ENCODE measurements at regions not wholly inside any gene's neighbourhood (a gene's known extent, or its start where the extent isn't known, plus 50 kb on each side); places are given as distances from the start of the nearest gene placed in this dataset.

- no peaks in the 10 kb centered on the region for H3K4me1 ChIP-seq (ENCODE audit: control insufficient read depth in 1 of 2, insufficient read depth in 2 of 2, low read length in 2 of 2)
- no peak overlapping the region for H3K27ac ChIP-seq (ENCODE audit: low read depth in 1 of 2, low read length in 2 of 2)
- intact Hi-C loops (cut with DNase I) = no loop called here
- H3K4me3 ChIP-seq (ENCODE audit: low read length in 2 of 2) = no peak overlapping the region
- WGBS, 2 donors = 42 to 45% methylated on average over 5 of the region's 5 CpGs
- H3K36me3 ChIP-seq (ENCODE audit: control insufficient read depth in 1 of 2, insufficient read depth in 2 of 2, low read length in 1 of 2) = no peaks in the 10 kb centered on the region
- no peak for ATAC-seq (ENCODE audit: low FRiP score)
- peaks cover 0 to 3% of the 10 kb centered on the region in 2 donors for H3K27me3 ChIP-seq (ENCODE audit: control insufficient read depth in 1 of 2, insufficient read depth in 2 of 2, low read length in 1 of 2)
- DNase-seq = peak in 1 of 2 donors; percentile 63
- H3K9me3 ChIP-seq (ENCODE audit: control insufficient read depth, low read length) = peaks cover 3% of the 10 kb centered on the region
Measured at GRCh38 chr1:209398313-209398991, 185.1 kb upstream of the CAMK1G start.

DNA sequence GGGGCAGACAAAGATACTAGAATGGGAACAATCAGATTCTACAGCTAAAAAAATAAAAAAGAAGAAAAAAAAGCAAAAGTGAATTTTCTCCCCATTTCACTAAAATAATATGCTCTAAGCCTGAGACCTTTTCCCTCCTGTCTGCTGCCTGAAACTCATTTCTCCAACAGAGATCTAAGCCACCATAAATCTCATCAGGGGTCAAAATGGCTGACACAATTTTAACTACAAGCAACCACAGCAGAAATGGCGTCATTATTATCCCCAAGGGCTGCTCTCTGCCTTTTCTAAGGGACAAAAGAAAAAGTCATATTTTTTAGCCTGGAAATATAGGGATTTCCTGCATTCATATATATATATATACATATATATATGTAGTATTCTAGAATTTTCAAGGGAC is 183.7 kb upstream of the CAMK1G start:
- ATAC-seq (ENCODE audit: low FRiP score) (no peak), DNase-seq (no peak)
- 37 to 47% methylated on average over 1 of the region's 1 CpG for WGBS, 2 donors
- intact Hi-C loops (cut with DNase I) = no loop called here
- H3K4me1 ChIP-seq (ENCODE audit: control insufficient read depth in 1 of 2, insufficient read depth in 2 of 2, low read length in 2 of 2) = no peaks in the 10 kb centered on the region
- H3K27ac ChIP-seq (ENCODE audit: low read depth in 1 of 2, low read length in 2 of 2) = no peak overlapping the region
- H3K4me3 ChIP-seq (ENCODE audit: low read length in 2 of 2) = no peak overlapping the region
- H3K27me3 ChIP-seq (ENCODE audit: control insufficient read depth in 1 of 2, insufficient read depth in 2 of 2, low read length in 1 of 2) = peaks cover 0 to 3% of the 10 kb centered on the region in 2 donors
- H3K36me3 ChIP-seq (ENCODE audit: control insufficient read depth in 1 of 2, insufficient read depth in 2 of 2, low read length in 1 of 2) = no peaks in the 10 kb centered on the region
- peaks cover 3% of the 10 kb centered on the region for H3K9me3 ChIP-seq (ENCODE audit: control insufficient read depth, low read length)

- H3K27ac ChIP-seq (ENCODE audit: low read depth in 1 of 2, low read length in 2 of 2) = no peak overlapping the region
- intact Hi-C loops (cut with DNase I) = no loop called here
- 70% methylated on average over 7 of the region's 7 CpGs for WGBS, 2 donors
- DNase-seq (no peak), ATAC-seq (ENCODE audit: low FRiP score) (no peak)
- peaks cover 3% of the 10 kb centered on the region for H3K9me3 ChIP-seq (ENCODE audit: control insufficient read depth, low read length)
- H3K27me3 ChIP-seq (ENCODE audit: control insufficient read depth in 1 of 2, insufficient read depth in 2 of 2, low read length in 1 of 2) = peaks cover 0 to 3% of the 10 kb centered on the region in 2 donors
- no peak overlapping the region for H3K4me3 ChIP-seq (ENCODE audit: low read length in 2 of 2)
- no peaks in the 10 kb centered on the region for H3K36me3 ChIP-seq (ENCODE audit: control insufficient read depth in 1 of 2, insufficient read depth in 2 of 2, low read length in 1 of 2)
- H3K4me1 ChIP-seq (ENCODE audit: control insufficient read depth in 1 of 2, insufficient read depth in 2 of 2, low read length in 2 of 2) = no peaks in the 10 kb centered on the region
Measured at GRCh38 chr1:209400351-209401220, 182.9 kb upstream of the CAMK1G start.

DNA sequence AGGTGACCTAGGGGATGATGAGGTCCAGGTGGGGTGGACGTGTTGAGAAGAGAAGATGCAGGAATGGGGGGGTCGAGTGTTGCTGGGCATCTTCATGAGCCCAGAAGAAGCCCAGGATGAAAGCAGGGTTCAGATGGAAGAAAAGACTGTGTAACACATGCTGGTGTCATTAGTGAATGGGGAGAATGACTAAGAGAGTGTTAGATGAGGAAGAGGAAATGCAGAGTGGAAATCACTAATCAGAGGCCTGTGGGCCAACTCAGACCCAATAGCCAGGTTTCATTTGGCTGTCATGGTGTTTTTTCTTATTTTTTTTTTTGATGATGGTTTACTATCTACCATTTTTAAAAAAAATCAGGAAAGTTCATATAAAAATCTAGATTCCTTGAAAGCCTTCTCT is 180.8 kb upstream of the CAMK1G start:
- DNase-seq (no peak), ATAC-seq (ENCODE audit: low FRiP score) (no peak)
- Histone ChIP-seq H3K4me3 (ENCODE audit: low read length in 2 of 2) (no peak overlapping the region), H3K4me1 (ENCODE audit: control insufficient read depth in 1 of 2, insufficient read depth in 2 of 2, low read length in 2 of 2) (no peaks in the 10 kb centered on the region), H3K27me3 (ENCODE audit: control insufficient read depth in 1 of 2, insufficient read depth in 2 of 2, low read length in 1 of 2) (peaks cover 0 to 2% of the 10 kb centered on the region in 2 donors), H3K36me3 (ENCODE audit: control insufficient read depth in 1 of 2, insufficient read depth in 2 of 2, low read length in 1 of 2) (no peaks in the 10 kb centered on the region), H3K27ac (ENCODE audit: low read depth in 1 of 2, low read length in 2 of 2) (no peak overlapping the region), H3K9me3 (ENCODE audit: control insufficient read depth, low read length) (peaks cover 1% of the 10 kb centered on the region)
- WGBS, 2 donors = 55 to 60% methylated on average over 2 of the region's 2 CpGs
- intact Hi-C loops (cut with DNase I) = no loop called here

GRCh38 chr1:209403921-209404320 is 179.6 kb upstream of the CAMK1G start:
- Histone ChIP-seq H3K4me1 (ENCODE audit: control insufficient read depth in 1 of 2, insufficient read depth in 2 of 2, low read length in 2 of 2) (no peaks in the 10 kb centered on the region), H3K4me3 (ENCODE audit: low read length in 2 of 2) (no peak overlapping the region), H3K9me3 (ENCODE audit: control insufficient read depth, low read length) (peaks cover 1% of the 10 kb centered on the region), H3K27ac (ENCODE audit: low read depth in 1 of 2, low read length in 2 of 2) (no peak overlapping the region), H3K27me3 (ENCODE audit: control insufficient read depth in 1 of 2, insufficient read depth in 2 of 2, low read length in 1 of 2) (peaks cover 0 to 2% of the 10 kb centered on the region in 2 donors), H3K36me3 (ENCODE audit: control insufficient read depth in 1 of 2, insufficient read depth in 2 of 2, low read length in 1 of 2) (no peaks in the 10 kb centered on the region)
- DNase-seq (no peak), ATAC-seq (ENCODE audit: low FRiP score) (no peak)
- WGBS, 2 donors = 72 to 90% methylated on average over 7 of the region's 7 CpGs
- intact Hi-C loops (cut with DNase I) = no loop called here

DNA sequence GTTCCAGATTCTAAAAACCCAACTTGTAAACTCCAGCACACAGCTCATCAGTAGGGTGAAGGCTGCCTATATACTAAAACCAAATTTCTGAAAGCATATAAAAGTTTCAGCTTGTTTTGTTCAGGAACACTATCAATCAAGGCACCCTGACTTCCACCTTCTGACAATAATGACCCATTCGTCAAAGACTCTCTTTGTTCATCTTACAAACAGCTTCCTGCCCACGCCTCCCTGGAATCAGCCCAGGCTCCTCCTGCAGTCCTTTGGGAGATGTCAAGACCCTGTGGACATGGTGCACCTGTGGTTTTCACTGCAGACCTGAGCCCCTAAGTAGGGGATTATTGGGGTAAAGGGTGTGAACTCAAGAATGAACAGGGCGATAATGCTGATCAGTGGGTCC is 178.9 kb upstream of the CAMK1G start:
- H3K27ac ChIP-seq (ENCODE audit: low read depth in 1 of 2, low read length in 2 of 2) = no peak overlapping the region
- intact Hi-C loops (cut with DNase I) = no loop called here
- no peaks in the 10 kb centered on the region for H3K36me3 ChIP-seq (ENCODE audit: control insufficient read depth in 1 of 2, insufficient read depth in 2 of 2, low read length in 1 of 2)
- 48 to 59% methylated on average over 3 of the region's 3 CpGs for whole genome bisulfite sequencing, 2 donors
- peaks cover 1% of the 10 kb centered on the region for H3K9me3 ChIP-seq (ENCODE audit: control insufficient read depth, low read length)
- no peaks in the 10 kb centered on the region for H3K4me1 ChIP-seq (ENCODE audit: control insufficient read depth in 1 of 2, insufficient read depth in 2 of 2, low read length in 2 of 2)
- no peak for DNase-seq
- ATAC-seq (ENCODE audit: low FRiP score) = no peak
- no peak overlapping the region for H3K4me3 ChIP-seq (ENCODE audit: low read length in 2 of 2)
- H3K27me3 ChIP-seq (ENCODE audit: control insufficient read depth in 1 of 2, insufficient read depth in 2 of 2, low read length in 1 of 2) = peaks cover 0 to 2% of the 10 kb centered on the region in 2 donors

- no peak for ATAC-seq (ENCODE audit: low FRiP score)
- Histone ChIP-seq H3K27ac (ENCODE audit: low read depth in 1 of 2, low read length in 2 of 2) (no peak overlapping the region), H3K4me1 (ENCODE audit: control insufficient read depth in 1 of 2, insufficient read depth in 2 of 2, low read length in 2 of 2) (no peaks in the 10 kb centered on the region), H3K27me3 (ENCODE audit: control insufficient read depth in 1 of 2, insufficient read depth in 2 of 2, low read length in 1 of 2) (peaks cover 0 to 2% of the 10 kb centered on the region in 2 donors), H3K4me3 (ENCODE audit: low read length in 2 of 2) (no peak overlapping the region), H3K9me3 (ENCODE audit: control insufficient read depth, low read length) (peaks cover 1% of the 10 kb centered on the region), H3K36me3 (ENCODE audit: control insufficient read depth in 1 of 2, insufficient read depth in 2 of 2, low read length in 1 of 2) (no peaks in the 10 kb centered on the region)
- 13 to 14% methylated on average over 5 of the region's 5 CpGs for WGBS, 2 donors
- intact Hi-C loops (cut with DNase I) = no loop called here
- DNase-seq = no peak
Measured at GRCh38 chr1:209405183-209405814, 178.2 kb upstream of the CAMK1G start.

- Histone ChIP-seq H3K9me3 (ENCODE audit: control insufficient read depth, low read length) (peaks cover 1% of the 10 kb centered on the region), H3K36me3 (ENCODE audit: control insufficient read depth in 1 of 2, insufficient read depth in 2 of 2, low read length in 1 of 2) (no peaks in the 10 kb centered on the region), H3K4me3 (ENCODE audit: low read length in 2 of 2) (no peak overlapping the region), H3K27me3 (ENCODE audit: control insufficient read depth in 1 of 2, insufficient read depth in 2 of 2, low read length in 1 of 2) (peaks cover 0 to 2% of the 10 kb centered on the region in 2 donors), H3K27ac (ENCODE audit: low read depth in 1 of 2, low read length in 2 of 2) (no peak overlapping the region), H3K4me1 (ENCODE audit: control insufficient read depth in 1 of 2, insufficient read depth in 2 of 2, low read length in 2 of 2) (no peaks in the 10 kb centered on the region)
- intact Hi-C loops (cut with DNase I) = no loop called here
- no peak for DNase-seq
- no peak for ATAC-seq (ENCODE audit: low FRiP score)
- 39 to 47% methylated on average over 3 of the region's 3 CpGs for WGBS, 2 donors
Measured at GRCh38 chr1:209406168-209406567, 177.3 kb upstream of the CAMK1G start.
